NK-92 treated with Interleukin-12 subunit alpha and Interleukin-12 subunit beta, amount 100 ng/mL, for 24 hours (cell line): ENCODE measurements at regions not wholly inside any gene's neighbourhood (a gene's known extent, or its start where the extent isn't known, plus 50 kb on each side); places are given as distances from the start of the nearest gene placed in this dataset.
"Not testable (repeated sequence)": the region's sequence is repeated elsewhere in the genome, so short reads cannot be mapped to it uniquely, and the experiment has no call there.

Experiments used
- DNase-seq: peaks from one replicate; lab custom pipeline; 2025; lab: John Stamatoyannopoulos, UW

DNA sequence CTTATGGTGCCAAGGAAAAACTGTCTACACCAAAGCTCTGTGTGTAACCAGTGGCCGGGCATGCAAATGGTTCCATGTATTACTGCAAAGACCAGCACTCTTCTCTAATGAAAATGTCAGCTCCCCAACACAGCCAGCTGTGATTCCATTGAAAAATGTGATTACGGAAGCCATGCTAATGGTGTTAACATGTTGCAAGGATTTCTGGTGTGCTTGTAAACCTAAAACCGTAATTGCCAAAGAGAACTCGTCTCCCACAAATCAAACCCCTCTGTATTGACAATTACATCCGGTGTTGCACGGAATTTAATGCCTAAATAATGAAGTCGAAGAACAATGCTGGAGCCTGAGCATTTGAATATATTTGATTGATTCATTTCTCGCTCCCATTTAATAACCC, 351.7 kb downstream of the NPIPA8 start:
- DNase-seq, result no peak

DNA sequence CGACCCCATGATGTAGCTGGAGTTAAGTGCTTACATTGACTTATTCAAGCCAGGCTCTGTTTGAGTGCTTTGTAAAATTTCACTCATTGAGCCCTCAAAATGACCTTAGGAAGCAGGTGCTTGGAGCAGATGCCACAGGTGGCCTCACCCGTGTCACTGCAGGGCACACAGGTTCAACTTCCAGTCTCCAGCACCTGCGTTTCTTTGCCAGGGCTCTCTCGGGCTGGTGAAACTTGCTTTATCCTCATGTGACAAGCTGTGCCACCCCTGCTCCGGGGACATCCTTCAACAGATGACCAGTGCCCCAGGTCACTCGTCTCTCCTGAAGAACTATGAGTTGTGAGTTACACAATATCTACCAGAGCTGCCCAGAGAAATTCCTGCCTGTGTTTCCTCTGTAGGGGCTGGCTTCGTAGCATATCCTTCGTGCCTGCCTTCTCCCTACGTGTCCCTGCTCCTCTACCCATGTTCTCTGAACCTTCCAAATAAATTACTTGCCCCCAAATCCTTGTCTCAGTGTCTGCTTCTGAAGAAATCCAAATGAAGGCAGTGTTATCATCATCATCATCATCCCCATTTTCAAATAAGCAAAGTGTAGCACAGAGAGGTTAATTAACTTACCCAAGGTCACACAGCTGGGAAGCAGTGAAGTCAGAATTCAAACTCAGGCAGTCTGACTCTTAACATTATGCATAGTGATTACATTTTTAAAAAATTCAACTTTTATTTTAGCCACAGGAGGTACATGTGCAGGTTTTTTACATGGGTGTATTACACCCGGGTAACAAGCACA, 352.5 kb downstream of the NPIPA8 start:
- DNase-seq, result no peak

DNA sequence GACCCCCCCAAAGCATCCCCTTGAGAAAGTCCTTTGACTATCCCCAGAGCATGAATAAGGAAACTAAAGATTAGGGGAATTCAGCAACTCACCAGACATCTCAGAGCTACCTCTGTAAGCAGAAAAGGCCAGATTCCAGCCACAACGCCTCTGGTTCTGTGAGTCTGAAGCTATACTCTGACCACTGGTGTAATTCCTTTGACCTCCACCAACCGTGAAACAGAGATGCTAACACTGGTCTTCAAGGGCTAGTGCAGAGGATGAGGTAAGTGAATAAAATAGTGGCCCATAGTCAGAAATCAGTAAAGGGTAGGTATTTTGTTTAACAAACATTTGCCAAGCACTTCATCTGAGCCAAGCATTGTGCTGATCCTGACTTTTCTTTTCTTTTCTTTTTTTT, 353.4 kb downstream of the NPIPA8 start:
- no peak for DNase-seq

DNA sequence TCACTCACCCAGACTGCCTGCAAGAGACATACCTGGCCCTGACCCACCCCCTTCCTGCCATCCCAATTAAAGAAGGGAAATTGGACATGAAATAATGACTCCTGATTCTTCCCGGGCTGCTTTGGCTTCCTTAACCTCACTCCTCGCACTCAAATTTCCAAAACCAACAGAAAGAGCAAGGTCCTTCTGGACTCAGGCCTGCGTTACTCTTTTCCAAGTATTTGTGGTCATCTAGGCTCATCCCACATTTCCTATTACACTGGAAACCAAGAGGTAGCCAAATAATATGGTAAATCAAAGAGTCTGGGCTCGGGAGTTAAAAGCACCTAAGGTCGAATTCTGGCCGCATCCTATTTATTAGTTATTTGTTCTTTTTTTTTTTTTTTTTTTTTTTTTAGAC, 359.3 kb downstream of the NPIPA8 start:
- DNase-seq, result no peak

DNA sequence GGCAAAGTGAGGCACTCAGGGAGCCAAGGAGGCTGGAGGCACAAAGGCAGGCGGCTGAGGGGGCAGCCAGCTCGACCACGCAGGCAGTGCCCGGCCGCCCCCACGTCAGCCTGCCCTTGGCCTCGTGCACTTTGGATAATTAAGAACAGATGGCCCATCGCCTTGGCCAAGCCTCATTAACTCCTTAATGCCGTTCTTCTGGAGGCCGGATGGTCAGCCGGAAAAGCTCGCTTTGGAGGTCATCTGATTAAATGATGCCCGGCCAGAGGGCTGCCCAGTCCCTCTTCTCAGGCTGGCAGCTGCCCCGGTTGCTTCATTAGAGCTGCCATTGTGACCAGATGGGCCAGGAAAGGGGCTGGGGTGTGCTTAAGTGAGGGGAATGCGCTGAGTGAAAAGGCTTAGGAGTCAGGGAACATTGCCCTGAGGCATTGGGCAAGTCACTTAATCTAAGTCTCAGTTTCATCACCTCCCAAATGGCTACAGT, 364.0 kb downstream of the NPIPA8 start:
- no peak for DNase-seq

DNA sequence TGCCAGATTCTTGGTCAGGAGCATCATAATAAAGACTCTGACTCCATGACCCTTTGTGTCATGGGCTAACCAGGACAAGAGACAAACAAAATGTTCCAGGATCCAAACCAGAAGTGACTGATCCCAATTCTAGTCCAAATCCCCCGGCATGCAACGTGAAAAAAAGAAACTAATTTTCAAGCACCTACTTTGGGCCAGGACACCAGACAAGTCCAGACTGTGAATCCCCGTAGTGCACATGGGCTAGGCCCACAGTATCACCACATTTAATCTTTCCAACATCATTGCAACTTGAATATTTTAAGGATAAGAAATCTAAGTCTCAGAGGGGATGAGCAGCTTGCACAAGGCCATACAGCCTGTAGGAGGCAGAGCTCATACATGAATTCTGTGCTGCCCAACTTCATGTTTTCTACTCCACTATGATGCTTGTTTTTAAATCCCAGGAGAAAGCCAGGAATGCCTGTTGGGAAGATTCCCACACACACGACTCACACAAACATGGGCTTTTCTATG, 365.7 kb downstream of the NPIPA8 start:
- no peak for DNase-seq

DNA sequence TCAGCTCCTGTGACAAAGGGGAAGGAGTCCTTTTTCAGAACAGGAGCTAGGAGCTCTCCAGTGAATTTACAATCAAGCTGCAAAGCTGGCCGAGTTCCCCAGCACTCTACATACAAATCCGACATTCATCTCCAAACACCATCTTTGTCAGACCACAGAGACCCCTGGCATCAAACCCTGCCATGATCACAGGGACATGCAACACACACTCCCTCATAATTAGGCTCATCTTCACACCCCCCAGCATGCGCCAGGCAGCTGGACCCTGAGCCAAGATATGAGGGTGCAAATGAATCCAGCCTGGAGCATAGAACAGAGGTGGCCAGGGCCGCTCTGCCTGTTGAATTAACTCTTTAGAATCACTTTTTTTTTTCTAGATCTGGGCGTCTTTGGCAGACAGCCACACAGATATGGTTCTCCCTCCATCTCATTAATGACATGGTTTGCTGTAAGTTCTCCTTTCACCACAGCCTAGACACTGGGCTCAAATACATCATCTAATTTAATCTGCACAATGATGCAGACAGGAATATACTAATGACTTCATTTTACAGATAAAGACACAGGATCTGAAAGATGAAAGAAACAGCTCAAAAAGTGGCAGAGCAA, 366.3 kb downstream of the NPIPA8 start:
- DNase-seq, result no peak

DNA sequence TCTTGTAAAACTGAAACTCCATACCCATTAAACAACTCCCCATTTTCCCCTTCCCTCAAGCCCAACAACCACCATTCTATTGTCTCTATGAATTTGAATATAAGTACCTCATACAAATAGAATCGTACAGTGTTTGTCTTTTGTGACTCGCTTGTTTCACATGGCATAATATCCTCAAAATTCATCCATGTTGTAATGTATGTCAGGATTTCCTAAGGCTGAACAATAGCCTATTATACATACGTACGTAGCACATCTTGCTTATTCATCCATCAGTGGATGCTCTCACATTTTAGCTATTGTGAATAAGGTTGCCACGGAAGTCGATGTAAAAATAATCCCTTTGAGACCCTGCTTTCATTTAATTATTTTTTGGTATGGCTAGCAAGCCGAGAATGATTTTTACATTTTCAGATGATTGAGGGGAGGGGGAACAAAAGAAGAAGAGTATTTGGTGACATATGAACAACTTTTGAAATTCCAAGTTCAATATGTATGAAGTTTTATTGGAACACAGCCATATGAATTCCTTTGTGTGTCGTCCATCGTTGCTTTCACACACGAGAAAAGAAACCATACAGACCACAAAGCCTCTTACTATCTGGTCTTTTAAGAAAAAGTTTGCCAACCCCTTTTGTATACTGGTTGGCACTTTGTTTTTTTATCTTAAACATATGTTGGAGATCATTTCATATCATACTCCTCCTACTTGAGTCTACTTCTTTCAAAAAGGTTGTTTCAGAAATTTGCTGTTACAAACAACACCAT, 371.2 kb downstream of the NPIPA8 start:
- DNase-seq, result no peak

DNA sequence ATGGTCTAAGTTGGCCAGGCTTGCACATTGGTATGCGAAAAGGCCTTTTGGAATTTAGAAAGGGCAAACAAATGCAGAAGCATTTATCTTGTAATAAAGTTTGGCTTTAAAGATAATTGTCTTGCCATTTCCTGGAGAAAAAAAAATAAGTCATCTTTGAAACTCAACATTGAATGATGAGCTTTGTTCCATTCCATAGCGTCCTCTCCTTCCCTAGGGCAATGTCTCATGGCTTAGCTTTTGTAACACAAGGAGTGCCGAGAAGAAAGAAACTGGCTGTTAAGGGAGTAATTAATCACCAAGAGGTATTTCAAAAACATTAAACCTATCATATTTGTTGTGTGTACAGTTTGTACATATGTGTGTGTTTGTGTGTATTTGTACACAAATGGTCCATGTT, 372.3 kb downstream of the NPIPA8 start:
- no peak for DNase-seq

DNA sequence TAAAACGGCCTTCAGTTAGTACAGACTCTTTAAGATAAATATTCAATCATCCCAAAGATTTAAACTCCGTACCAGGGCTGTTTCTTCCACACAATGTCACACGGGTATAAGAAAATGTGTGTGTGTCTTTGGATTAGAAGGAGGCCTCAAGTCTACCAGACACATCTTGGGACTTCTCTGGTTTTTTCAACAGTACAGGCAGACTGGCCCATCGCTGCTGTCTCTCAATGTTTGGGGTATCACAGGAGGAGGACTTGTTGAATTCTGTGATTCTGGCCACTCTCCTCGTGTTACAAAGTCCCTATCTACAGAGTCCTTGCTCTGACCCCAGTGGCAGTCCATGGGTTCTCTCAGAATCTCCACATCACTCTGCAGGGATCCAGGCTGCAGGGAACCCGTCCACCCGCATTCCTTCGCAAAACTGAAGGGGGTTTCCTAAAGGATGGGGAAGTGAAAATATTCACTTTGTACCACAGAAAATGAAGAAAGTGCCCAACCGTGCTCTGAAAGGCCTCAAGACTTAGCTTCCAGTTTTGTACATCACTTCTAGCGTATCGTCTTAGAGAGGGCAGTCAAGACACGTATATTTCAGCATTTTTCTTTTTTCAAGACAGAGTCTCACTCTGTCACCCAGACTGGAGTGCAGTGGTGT, 373.2 kb downstream of the NPIPA8 start:
- DNase-seq, result no peak

DNA sequence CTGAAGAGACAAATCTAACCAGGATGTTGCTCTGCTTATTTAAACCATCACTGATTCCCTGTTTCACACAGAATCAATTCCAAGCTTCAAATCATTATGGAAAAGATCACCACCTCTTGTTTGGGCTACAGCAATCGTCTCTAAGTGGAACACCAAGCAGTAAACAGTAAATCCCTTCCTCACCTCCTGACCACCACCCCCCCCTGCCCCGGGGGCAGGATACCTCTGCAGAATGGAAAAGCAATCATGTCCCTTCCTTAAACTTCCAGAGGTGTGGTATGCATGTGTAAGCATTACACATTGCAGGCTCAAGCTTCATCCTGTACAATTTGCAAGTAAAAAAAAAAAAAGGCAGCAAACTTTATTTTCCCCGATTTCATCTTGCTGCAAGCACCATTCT, 373.8 kb downstream of the NPIPA8 start:
- DNase-seq, result no peak

DNA sequence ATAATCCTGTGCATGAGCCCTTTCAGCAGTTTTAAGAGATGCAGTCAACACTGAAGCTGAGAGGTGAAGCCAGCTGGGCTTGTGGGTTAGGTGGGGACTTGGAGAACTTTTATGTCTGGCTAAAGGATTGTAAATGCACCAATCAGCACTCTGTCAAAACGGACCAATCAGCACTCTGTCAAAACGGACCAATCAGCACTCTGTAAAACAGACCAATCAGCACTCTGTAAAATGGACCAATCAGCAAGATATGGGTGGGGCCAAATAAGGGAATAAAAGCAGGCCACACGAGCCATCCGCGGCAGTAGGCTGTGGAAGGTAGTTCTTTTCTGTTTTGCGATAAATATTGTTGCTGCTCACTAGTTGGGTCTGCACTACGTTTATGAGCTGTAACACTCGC, 374.7 kb downstream of the NPIPA8 start:
- not testable (repeated sequence) for DNase-seq

DNA sequence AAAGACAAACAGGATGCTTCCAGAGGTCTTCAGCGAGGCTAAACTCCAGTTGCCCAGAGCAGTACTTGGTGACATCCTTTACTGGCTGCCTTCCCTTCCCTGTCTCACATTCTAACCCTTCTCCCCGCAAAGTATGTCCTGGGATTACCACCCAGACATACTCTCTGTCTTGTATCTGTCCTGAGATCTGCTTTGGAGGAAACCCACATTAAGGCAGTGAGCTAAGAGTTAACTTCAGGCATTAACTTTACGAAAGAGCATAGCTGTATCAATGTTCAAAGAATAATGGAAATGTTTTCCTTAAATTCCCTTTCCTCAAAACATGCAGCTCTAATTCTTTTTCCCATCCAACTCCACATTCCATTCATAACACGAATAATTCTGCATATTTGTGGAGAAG, 385.2 kb downstream of the NPIPA8 start:
- no peak for DNase-seq

DNA sequence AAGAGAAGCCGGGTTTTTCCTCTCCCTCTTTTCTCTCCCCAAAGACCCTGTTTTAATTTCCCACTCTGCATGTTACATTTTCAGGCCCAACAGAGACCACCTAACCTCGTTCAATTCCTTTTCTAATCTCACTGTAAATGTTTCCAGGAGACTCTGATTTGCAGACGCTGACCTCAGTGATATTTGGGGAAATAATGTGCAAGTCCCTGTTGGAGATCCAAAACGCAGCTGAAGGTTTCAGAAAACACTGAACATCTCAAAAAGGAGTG, 386.6 kb downstream of the NPIPA8 start:
- DNase-seq, result no peak

DNA sequence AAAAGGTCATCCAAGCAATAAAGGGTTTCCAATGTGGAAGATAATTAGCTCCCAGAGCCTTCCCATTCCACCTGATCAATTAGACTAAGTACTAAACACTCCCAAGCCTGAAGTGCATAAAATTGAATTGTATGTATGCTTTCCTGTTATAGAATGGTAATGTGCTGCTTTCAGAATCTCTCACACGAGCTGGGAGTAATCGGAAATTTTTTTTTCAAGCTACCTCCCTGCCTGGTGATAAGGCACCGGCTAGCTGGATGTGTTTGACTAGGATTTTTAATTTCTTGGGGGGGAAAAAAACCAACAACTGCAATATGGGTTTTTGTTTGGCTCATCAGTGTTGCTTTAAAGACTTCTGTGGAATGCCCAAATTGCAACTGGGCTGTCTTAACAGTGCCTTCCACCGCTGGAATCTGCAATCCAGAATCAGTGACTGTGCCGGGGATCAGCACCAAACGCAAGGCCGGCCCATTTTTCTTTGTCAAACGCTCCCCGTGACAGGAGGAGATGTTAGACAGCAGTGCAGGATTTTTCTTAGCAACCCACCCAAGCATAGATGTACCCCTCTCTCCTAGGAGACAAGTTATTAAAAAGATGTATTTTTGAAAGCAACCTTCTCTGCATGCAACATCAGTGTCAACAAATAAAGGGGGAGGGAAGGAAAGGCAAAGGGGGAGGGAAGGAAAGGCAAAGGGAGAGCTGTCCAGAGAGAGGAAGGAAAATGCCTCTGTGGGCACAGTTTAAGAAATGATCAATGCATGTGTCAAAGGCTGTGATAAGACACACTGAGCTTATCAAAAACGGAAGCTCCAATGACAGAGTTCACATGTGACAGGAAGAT, 387.2 kb downstream of the NPIPA8 start:
- no peak for DNase-seq

DNA sequence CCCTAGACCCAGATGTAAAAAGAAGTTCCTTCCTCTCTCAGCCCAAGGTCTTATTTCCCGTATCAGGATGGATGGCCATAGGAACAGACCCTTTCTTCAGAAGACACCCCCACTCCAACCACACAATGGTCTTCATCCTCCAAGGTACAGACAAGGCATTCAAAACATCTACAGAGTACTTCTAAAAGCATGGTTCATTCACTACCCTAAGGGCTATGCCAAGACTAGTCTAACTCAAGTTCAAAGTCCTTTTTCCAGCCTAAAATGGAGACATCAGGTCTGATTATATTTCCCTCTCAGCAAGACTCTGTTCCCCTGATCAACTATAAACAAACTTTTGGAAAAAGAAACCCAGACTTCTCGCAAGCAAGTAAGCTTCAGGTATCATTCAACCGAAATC, 388.9 kb downstream of the NPIPA8 start:
- no peak for DNase-seq

DNA sequence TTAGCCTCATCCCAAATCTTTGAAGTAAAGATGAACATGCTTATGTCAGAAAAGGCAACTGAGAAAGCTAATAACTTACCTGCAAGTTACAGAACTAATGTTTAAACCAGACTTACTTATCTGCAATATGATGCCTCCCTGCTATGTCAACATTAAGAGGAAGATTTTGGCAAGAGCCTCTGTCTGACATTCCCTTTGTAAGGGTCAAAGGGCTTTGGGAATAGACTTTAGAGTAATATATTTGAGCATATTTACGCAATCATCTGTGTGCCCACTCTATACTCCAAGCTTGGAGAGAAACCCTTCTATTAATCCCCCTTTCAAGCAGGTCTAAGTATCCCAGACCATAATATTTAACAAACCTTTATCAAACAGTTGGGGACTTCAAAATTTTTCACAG, 389.4 kb downstream of the NPIPA8 start:
- DNase-seq, result no peak

DNA sequence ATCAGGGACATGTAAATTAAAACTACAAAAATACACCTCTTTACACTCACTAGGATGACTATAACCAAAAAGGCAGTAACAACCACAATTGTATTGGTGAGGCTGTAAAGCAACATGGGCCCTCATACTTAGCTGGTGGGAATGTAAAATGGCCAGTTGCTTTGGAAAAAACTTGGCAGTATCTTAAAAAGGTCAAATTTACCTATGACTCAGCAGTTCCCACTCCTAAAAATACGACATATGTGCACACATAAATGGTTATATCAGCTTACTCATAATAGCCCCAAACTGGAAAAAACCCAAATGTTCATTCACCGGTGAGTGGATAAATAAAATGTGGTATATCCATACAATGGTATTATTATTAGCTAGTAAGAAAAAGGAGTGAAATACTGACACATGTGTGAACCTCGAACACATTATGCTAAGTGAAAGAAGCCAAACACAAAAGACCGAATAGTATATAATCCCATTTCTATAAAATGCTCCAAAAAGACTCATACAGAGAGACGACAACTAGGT, 391.4 kb downstream of the NPIPA8 start:
- no peak for DNase-seq

DNA sequence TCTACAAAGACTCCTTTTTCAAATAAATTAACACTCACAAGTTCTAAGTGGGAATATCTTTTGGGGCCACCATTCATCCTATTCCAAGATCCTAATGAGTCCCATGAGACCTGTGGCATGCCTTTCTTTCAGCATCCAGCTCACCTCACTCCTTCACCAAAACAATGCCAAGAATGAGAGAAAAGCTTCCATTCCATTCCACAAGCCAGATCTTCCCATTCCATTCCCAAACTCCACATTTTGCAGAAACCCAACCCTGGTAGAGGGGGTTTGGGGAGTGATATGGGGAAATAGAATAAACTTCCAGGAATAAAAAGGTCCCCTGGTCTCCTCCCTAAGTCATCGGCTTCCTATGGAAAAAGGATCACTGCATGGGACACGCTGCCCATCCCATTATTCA, 392.2 kb downstream of the NPIPA8 start:
- DNase-seq, result no peak

DNA sequence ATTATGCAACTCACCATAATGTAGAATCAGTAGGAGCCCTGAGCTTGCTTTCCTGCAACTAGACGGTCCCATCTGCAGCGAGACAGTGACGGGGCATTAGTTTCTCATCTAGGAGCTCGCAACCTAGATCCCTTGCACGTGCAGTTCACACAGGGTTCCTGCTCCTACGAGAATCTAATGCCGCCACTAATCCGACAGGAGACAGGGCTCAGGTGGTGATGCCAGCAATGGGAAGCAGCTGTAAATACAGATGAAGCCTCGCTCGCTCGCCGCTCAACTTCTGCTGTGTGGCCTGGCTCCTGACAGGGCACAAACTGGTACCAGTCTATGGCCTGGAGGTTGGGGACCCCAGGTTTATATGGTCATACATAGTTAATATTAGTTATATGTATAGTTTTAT, 394.5 kb downstream of the NPIPA8 start:
- no peak for DNase-seq

DNA sequence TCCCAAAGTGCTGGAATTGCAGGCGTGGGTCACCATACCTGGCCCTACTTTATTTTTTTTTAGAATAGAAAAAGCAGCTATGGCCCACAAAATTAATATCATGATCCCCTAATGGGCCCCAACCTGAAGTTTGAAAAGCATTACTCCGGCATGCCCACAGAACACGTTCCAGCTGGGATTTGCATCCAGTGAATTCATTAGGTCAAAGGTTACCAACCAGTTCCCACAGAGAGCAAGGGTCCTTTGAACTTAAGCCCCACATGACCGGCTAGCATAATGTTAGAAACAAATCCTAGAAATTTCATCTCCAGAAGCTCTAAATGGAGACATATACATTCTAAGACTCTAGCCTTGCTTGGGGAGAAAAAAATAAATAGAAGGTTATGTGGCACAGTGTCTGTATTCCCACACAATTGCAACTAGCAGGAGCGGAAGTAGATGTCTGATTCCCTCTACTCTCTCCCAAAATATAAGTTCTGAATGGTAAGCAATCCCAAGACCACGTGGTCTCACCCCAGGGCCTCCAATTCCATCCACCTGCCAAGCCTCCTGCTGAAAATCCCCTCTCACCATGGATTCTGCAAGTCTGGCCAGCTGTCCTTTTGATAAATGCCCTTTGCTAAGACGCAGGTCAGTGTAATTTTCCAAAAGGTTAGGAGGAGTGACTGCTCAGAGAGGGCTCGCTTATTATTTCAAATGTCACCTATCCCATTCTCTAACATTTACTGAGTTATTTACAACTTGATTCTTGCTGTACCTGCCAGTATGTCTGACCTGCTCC, 395.8 kb downstream of the NPIPA8 start:
- DNase-seq, result no peak
